ENCODE measurements at regions not wholly inside any gene's neighbourhood (a gene's known extent, or its start where the extent isn't known, plus 50 kb on each side); places are given as distances from the start of the nearest gene placed in this dataset.
"Not testable (repeated sequence)": the region's sequence is repeated elsewhere in the genome, so short reads cannot be mapped to it uniquely, and the experiment has no call there.

DNA sequence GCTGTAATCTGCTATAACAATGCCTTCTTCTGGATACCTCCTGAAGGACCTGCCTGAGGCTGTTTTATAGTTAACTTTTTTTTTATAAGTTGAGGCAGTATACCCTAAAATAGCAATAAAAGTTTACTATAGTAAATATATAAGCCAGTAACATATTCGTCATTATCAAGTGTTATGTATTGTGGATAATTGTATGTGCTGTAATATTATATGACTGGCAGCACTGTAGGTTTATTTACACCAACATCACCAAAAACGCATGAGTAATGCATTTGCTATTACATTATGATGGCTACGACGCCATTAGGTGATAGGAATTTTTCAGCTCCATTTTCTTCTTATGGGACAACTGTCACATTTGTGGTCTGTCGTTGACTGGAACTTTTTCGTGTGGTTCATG is 237.2 kb upstream of the PITX2 start:
- Histone ChIP-seq H3K9me3 (ENCODE audit: low read length) (no peaks in the 10 kb centered on the region), H3K4me3 (ENCODE audit: low read length) (no peak overlapping the region), H3K4me1 (ENCODE audit: insufficient read depth, low read length) (no peaks in the 10 kb centered on the region), H2AFZ (ENCODE audit: low read depth, low read length) (no peak overlapping the region), H3K36me3 (ENCODE audit: insufficient read depth, low read length) (no peaks in the 10 kb centered on the region), H3K27me3 (ENCODE audit: insufficient read depth, low read length) (no peaks in the 10 kb centered on the region)

DNA sequence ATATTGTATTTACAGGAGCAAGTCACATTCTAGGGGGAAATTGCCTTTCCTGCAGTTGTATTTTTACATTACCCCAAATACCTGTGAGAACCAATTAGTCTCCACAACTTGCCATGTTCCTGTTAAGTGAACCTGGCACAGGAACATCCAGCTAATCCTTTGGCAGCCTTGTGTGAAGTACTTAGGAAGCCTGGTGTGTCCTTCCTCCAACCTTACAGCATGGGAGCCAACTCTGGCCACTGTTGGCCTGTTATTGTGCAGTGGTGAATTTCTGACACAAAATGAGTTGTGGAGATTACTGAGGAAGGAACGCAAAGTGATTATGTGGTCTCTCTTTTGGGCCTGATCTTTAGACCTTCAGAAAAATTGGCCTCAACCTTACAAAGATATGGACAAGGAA is 238.0 kb upstream of the PITX2 start:
- H3K27me3 ChIP-seq (ENCODE audit: insufficient read depth, low read length), result no peaks in the 10 kb centered on the region
- no peak overlapping the region for H2AFZ ChIP-seq (ENCODE audit: low read depth, low read length)
- H3K4me1 ChIP-seq (ENCODE audit: insufficient read depth, low read length), result no peaks in the 10 kb centered on the region
- H3K36me3 ChIP-seq (ENCODE audit: insufficient read depth, low read length), result no peaks in the 10 kb centered on the region
- no peaks in the 10 kb centered on the region for H3K9me3 ChIP-seq (ENCODE audit: low read length)
- no peak overlapping the region for H3K4me3 ChIP-seq (ENCODE audit: low read length)

DNA sequence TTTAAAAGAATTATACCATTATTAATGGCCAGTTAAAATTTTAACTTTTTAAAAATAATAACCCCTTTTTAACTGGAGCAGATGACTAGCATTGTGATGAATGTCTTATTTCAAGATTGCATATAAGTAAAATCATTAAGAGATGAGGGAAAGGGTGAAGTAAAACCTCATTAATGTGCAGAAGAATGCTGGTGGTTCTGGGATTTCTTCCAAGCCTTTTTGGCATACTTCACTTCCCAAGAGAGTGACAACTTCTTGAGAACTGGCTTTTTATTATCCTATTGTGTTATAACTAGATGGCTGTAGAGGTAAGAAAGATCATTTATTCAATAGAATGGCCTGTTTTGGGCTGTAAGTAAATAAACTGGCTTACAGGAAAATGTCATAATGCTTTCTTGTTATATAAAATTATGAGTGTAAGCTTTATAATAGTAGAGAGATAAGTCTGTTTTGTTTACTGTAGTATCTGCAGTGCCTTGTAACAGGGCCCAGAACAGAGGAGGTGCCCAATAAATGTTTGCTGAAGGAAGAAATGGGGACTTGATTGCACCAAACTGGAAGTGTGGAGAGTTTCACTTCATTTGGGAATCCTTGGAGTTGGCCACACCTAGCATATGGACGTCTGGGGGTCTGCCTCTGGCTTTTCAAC is 242.9 kb upstream of the PITX2 start:
- Histone ChIP-seq H3K36me3 (ENCODE audit: insufficient read depth, low read length) (no peaks in the 10 kb centered on the region), H3K9me3 (ENCODE audit: low read length) (no peaks in the 10 kb centered on the region), H3K27me3 (ENCODE audit: insufficient read depth, low read length) (no peaks in the 10 kb centered on the region), H3K4me3 (ENCODE audit: low read length) (no peak overlapping the region), H3K4me1 (ENCODE audit: insufficient read depth, low read length) (no peaks in the 10 kb centered on the region), H2AFZ (ENCODE audit: low read depth, low read length) (no peak overlapping the region)

DNA sequence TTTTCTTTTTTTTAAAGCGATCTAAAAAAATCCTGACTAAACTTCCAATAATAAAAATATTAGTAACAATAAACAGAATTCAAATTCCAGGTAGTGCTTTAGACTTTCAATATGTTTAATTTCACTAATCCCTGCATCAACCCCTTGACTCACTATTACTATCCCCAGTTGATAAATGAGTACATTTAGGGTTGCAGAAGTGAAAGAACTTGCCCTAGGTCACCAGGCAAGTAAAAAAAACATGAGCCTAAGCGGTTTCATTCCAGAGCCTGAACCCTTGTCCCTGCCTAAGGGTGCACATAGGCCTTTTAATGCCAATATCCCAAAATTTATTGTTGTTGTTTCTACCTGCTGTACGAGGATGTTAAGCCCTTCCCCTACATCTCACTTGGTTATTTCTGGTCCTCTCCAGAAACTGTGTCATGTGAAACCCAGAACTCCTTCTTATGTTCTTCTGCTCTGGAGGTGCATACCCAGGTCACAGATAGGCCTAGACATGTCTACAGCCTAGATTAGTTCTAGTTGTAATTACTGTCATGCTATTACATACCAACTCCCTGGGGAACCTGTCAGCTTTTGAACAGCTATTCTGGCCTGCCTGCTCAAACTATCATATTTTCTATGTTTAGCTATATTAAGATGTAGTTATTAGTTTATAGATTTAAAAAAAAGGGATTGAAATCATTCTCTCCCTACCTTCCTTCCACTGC is 244.5 kb upstream of the PITX2 start:
- H3K36me3 ChIP-seq (ENCODE audit: insufficient read depth, low read length), result no peaks in the 10 kb centered on the region
- no peaks in the 10 kb centered on the region for H3K9me3 ChIP-seq (ENCODE audit: low read length)
- no peaks in the 10 kb centered on the region for H3K4me1 ChIP-seq (ENCODE audit: insufficient read depth, low read length)
- no peak overlapping the region for H3K4me3 ChIP-seq (ENCODE audit: low read length)
- H2AFZ ChIP-seq (ENCODE audit: low read depth, low read length), result no peak overlapping the region
- H3K27me3 ChIP-seq (ENCODE audit: insufficient read depth, low read length), result no peaks in the 10 kb centered on the region

DNA sequence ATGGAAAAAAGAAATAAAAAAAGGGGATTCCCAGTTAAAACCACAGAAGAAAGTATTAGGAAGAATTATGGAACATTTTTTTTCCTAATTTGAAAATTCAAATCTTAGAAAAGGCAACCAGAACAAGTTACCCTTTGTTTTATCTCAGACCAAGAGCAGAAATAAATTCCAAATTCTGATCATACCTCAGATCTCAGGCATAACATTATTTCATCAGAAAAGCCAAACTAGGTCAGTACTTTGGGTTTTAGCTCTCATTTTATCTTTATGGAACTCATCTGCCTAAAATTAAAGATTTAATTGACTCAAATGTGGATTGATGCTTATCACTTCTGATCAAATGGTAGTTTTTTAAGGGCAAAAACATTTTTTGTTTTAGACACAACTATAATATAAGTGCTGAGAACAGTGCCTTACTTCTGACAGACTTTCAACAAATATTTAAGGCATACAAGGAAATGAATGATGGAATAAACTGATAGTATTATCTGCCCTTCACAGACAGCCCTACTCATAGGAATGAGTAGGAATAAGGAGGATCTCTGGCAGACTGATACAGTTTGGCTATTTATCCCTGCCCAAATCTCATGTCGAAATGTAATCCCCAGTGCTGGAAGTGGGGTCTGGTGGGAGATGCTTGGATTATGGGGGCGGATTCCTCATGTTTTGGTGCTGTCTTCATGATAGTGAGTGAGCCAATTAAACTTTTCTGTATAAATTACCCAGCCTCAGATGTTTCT is 245.3 kb upstream of the PITX2 start:
- no peaks in the 10 kb centered on the region for H3K4me1 ChIP-seq (ENCODE audit: insufficient read depth, low read length)
- no peaks in the 10 kb centered on the region for H3K27me3 ChIP-seq (ENCODE audit: insufficient read depth, low read length)
- H2AFZ ChIP-seq (ENCODE audit: low read depth, low read length), result no peak overlapping the region
- H3K36me3 ChIP-seq (ENCODE audit: insufficient read depth, low read length), result no peaks in the 10 kb centered on the region
- no peak overlapping the region for H3K4me3 ChIP-seq (ENCODE audit: low read length)
- no peaks in the 10 kb centered on the region for H3K9me3 ChIP-seq (ENCODE audit: low read length)

DNA sequence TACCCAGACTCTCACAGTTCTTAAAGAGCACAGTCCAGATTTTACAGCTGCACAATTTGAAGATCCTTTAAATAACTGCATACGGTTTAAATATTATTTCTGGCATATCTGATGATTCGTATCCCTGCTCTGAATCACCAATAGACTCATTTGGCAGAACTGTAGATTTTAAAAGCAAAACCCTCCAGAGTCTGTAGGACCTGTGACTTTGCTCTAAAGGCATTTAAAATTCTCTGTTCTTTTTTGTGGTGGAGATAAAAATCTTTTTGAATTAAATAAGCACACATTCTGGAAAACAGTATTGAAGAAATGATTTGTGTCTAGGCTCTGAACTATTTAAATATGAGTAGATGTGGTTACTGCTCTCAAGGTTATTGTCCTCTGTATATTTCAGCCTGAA is 246.2 kb upstream of the PITX2 start:
- no peak overlapping the region for H3K4me3 ChIP-seq (ENCODE audit: low read length)
- no peaks in the 10 kb centered on the region for H3K9me3 ChIP-seq (ENCODE audit: low read length)
- no peak overlapping the region for H2AFZ ChIP-seq (ENCODE audit: low read depth, low read length)
- no peaks in the 10 kb centered on the region for H3K27me3 ChIP-seq (ENCODE audit: insufficient read depth, low read length)
- no peaks in the 10 kb centered on the region for H3K4me1 ChIP-seq (ENCODE audit: insufficient read depth, low read length)
- H3K36me3 ChIP-seq (ENCODE audit: insufficient read depth, low read length), result no peaks in the 10 kb centered on the region

DNA sequence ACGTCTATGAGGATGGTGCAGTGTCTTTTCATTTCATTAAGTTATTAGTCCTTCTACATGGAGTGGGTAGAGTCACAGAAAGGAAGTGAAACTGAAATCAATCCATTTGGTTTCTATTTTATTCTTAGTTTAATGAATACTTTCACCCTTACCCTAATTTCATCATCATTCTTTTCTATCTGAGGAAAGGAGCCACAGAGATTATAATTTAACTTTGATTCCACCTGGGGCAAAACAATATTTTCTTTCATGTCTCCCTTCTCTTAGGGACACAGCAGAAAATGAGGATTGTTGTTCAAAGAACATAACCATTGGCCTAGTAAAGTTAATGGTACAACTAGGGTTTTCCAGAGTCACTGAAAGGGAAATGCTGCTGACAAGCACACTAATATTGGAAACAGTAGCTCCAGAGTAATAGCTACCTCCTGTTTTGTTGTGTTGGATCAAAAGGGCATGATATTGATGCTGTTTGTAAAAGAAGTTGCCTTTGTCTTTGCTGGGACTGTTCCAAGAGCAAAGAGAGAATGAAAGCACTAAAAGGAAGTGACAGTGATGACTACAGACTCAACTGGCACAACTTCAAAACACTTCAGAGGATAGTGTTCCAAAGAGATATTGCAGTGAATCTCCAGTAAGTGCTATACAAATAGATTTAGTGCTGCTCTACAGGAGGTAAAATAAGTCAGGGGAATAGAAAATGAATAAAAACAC is 247.1 kb upstream of the PITX2 start:
- Histone ChIP-seq H3K4me1 (ENCODE audit: insufficient read depth, low read length) (no peaks in the 10 kb centered on the region), H2AFZ (ENCODE audit: low read depth, low read length) (no peak overlapping the region), H3K4me3 (ENCODE audit: low read length) (no peak overlapping the region), H3K36me3 (ENCODE audit: insufficient read depth, low read length) (no peaks in the 10 kb centered on the region), H3K9me3 (ENCODE audit: low read length) (no peaks in the 10 kb centered on the region), H3K27me3 (ENCODE audit: insufficient read depth, low read length) (no peaks in the 10 kb centered on the region)

DNA sequence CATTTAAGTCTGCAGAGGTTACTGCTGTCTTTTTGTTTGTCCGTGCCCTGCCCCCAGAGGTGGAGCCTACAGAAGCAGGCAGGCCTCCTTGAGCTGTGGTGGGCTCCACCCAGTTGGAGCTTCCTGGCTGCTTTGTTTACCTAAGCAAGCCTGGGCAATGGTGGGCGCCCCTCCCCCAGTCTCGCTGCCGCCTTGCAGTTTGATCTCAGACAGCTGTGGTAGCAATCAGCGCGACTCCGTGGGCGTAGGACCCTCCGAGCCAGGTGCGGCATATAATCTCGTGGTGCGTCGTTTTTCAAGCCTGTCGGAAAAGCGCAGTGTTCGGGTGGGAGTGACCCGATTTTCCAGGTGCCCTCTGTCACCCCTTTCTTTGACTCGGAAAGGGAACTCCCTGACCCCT is 253.3 kb upstream of the PITX2 start:
- not testable (repeated sequence) for H3K27me3 ChIP-seq (ENCODE audit: insufficient read depth, low read length); H3K9me3 ChIP-seq (ENCODE audit: low read length); H2AFZ ChIP-seq (ENCODE audit: low read depth, low read length); H3K4me1 ChIP-seq (ENCODE audit: insufficient read depth, low read length); H3K4me3 ChIP-seq (ENCODE audit: low read length); H3K36me3 ChIP-seq (ENCODE audit: insufficient read depth, low read length)

DNA sequence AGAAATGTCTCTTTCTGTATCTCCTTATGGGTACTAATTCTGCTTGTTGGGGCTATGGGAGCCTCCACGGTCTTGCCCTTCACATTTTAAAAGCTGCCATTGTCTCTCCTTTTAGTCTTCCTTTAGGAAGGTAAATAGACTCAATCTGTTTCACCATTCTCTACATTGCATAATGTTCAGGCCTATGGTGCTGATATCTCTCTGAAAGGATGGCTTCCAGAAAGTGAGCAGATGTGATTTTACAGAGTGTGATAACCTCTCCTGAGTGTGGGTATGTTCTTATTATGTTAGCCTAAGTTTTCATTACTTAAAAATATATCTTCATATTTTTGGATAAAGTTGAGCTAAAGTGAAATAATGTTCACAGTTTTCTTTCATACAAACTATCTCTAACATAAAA is 254.0 kb upstream of the PITX2 start:
- Histone ChIP-seq H3K27me3 (ENCODE audit: insufficient read depth, low read length) (no peaks in the 10 kb centered on the region), H3K36me3 (ENCODE audit: insufficient read depth, low read length) (no peaks in the 10 kb centered on the region), H3K9me3 (ENCODE audit: low read length) (no peaks in the 10 kb centered on the region), H2AFZ (ENCODE audit: low read depth, low read length) (no peak overlapping the region), H3K4me1 (ENCODE audit: insufficient read depth, low read length) (no peaks in the 10 kb centered on the region), H3K4me3 (ENCODE audit: low read length) (no peak overlapping the region)

DNA sequence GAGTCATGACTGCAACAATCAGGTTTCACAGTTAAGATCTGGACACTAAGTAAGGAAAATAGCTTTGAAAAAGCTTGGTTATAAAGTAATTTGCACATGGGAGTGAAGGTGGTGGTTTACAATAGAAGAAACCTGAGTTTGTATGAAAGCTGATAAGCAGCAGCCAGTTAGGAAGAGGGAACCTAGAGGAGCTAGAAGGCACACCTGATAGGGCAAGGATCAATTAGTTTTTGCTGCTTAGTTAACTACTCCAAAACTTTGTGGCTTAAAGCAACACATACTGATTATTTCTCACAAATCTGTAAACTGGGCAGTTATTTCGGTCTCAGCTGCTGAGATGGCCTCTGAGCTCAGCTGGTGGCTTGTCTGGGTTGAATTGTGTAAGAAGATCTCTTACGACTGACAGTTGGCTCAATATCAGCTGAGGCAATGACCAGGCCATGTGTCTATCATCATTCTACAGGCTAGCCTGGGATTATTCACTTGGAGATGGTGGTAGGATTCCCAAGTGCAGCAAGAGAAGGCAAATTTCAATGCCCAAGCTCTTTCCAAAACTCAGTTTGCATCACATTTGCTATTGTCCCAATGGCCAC is 255.0 kb upstream of the PITX2 start:
- H3K4me1 ChIP-seq (ENCODE audit: insufficient read depth, low read length), result no peaks in the 10 kb centered on the region
- H3K36me3 ChIP-seq (ENCODE audit: insufficient read depth, low read length), result no peaks in the 10 kb centered on the region
- no peaks in the 10 kb centered on the region for H3K9me3 ChIP-seq (ENCODE audit: low read length)
- H2AFZ ChIP-seq (ENCODE audit: low read depth, low read length), result no peak overlapping the region
- H3K27me3 ChIP-seq (ENCODE audit: insufficient read depth, low read length), result no peaks in the 10 kb centered on the region
- no peak overlapping the region for H3K4me3 ChIP-seq (ENCODE audit: low read length)

DNA sequence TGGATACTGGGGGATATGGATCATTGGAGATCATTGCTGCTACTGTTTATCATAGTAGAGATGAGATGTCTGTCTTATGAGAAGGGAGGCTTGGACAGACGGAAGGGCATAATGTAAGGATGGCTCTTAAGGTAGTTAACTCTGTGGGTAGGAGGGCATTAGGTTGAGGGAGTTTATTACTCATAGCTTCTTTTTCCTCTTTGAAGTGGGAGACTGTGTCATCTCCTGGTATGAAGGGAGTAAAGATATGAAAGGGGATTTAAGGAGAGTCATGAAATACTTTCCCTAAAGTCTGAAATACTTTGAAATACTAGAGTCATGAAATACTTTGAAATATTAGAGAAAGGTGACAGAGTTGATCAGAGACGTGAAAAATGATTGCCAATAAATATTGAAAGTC is 255.5 kb upstream of the PITX2 start:
- H3K4me1 ChIP-seq (ENCODE audit: insufficient read depth, low read length), result no peaks in the 10 kb centered on the region
- no peaks in the 10 kb centered on the region for H3K36me3 ChIP-seq (ENCODE audit: insufficient read depth, low read length)
- no peak overlapping the region for H2AFZ ChIP-seq (ENCODE audit: low read depth, low read length)
- no peaks in the 10 kb centered on the region for H3K9me3 ChIP-seq (ENCODE audit: low read length)
- H3K4me3 ChIP-seq (ENCODE audit: low read length), result no peak overlapping the region
- no peaks in the 10 kb centered on the region for H3K27me3 ChIP-seq (ENCODE audit: insufficient read depth, low read length)

DNA sequence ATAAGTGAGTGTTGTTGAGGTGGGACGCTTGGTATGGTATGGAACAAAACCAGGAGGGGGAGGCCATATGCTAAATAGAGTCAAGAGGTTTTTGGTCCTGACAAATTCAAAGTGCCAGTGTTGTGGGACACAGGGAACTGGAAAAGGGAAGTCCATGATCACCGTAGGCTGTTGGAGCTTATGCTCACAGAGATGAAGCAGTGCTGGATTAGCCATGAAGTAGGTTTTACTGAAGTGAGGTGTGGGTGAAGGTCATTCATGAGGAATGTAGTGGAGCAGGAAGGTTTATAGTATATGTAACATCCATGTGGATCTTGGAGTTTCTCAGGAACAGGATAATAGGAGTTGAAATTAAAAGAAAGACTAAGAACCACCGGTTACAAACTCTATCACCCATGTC is 256.1 kb upstream of the PITX2 start:
- Histone ChIP-seq H3K9me3 (ENCODE audit: low read length) (no peaks in the 10 kb centered on the region), H3K36me3 (ENCODE audit: insufficient read depth, low read length) (no peaks in the 10 kb centered on the region), H3K27me3 (ENCODE audit: insufficient read depth, low read length) (no peaks in the 10 kb centered on the region), H3K4me1 (ENCODE audit: insufficient read depth, low read length) (no peaks in the 10 kb centered on the region), H2AFZ (ENCODE audit: low read depth, low read length) (no peak overlapping the region), H3K4me3 (ENCODE audit: low read length) (no peak overlapping the region)

DNA sequence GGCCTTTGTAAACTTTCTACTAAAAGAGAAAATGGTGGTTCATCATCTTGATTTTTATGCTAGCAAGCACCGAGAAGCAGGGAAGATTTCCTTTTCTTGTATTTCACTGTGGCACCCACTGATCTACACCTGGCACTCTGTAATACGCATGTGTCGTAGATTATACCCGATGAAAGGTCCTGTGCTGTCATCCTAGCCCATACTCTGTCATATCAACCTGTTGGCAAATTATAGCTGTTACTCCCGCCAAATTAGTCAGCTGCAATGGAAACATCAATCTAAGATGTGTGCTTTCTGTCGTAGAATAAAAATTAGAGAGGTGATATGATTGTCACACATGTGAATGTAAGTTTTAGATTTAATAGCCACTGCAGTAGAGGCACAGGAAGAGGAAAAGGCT is 263.4 kb upstream of the PITX2 start:
- Histone ChIP-seq H3K36me3 (ENCODE audit: insufficient read depth, low read length) (no peaks in the 10 kb centered on the region), H3K4me3 (ENCODE audit: low read length) (no peak overlapping the region), H3K4me1 (ENCODE audit: insufficient read depth, low read length) (no peaks in the 10 kb centered on the region), H3K9me3 (ENCODE audit: low read length) (no peaks in the 10 kb centered on the region), H2AFZ (ENCODE audit: low read depth, low read length) (no peak overlapping the region), H3K27me3 (ENCODE audit: insufficient read depth, low read length) (no peaks in the 10 kb centered on the region)
